Activated CD4-positive, alpha-beta T cell treated with anti-CD3 and anti-CD28 coated beads, Interleukin-2, Interleukin-4, amounts not matched to agents 100 ng/mL and 50 ng/mL, durations not matched to agents 16 hours and 8 hours (primary cell): ENCODE measurements at regions not wholly inside any gene's neighbourhood (a gene's known extent, or its start where the extent isn't known, plus 50 kb on each side); places are given as distances from the start of the nearest gene placed in this dataset.
A peak's percentile ranks its signal among the peaks of the same experiment; 100 is the strongest.
"Not testable (repeated sequence)": the region's sequence is repeated elsewhere in the genome, so short reads cannot be mapped to it uniquely, and the experiment has no call there.

Experiments
- DNase-seq: peaks from one replicate; pipeline ENCODE4 v3.0.0-alpha.2; 2020; ENCODE audit warnings: low spot score

GRCh38 chr3:159732172-159733111 lies 256.2 kb upstream of the IL12A start:
- DNase-seq, result no peak

- no peak for DNase-seq
Measured at GRCh38 chr3:159733194-159733860, 255.3 kb upstream of the IL12A start.

DNA sequence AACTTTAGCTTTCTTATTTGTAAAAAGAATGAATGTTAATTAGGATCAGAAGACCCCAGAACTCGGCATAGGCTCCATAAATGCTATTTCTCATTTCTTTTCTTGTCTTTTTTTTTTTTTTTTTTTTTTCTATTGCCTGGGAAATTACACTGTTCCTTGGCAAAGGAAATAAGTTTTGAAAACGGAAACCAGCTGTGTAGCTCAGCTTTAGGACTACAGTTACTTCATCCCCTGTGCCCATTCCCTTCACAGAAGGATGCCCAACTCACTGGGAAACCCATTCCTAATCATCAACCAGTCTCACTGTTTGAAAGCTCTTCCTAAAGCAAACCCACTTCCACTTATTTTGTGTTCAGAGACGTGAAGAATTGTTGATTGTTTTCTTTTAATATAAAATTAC lies 254.0 kb upstream of the IL12A start:
- no peak for DNase-seq

GRCh38 chr3:159739166-159739565 lies 249.5 kb upstream of the IL12A start:
- DNase-seq, result no peak

DNA sequence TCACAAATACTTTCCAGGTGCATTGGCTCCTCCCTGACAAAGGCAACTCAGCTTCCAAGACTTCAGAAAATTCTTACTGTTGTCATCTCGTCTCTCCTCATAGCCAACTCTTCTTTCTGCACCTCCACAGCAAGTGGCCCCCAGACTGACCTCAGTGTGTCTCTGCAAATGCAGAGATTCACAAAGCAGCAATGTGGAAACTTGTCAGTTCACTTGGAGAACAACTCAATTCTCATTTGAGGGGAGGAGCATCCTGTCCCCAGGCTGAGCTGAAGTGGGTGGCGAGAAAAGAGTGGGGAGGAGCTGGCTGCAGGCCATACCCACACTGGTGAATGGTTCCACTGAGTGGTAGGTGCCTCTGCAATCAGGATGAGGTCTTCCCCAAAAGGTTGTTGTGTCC lies 248.7 kb upstream of the IL12A start:
- DNase-seq, result no peak

- DNase-seq, result no peak
Measured at GRCh38 chr3:159741281-159741680, 247.4 kb upstream of the IL12A start.

- DNase-seq, result no peak
Measured at GRCh38 chr3:159748425-159748824, 240.2 kb upstream of the IL12A start.

GRCh38 chr3:159749406-159749805 lies 239.2 kb upstream of the IL12A start:
- no peak for DNase-seq

DNA sequence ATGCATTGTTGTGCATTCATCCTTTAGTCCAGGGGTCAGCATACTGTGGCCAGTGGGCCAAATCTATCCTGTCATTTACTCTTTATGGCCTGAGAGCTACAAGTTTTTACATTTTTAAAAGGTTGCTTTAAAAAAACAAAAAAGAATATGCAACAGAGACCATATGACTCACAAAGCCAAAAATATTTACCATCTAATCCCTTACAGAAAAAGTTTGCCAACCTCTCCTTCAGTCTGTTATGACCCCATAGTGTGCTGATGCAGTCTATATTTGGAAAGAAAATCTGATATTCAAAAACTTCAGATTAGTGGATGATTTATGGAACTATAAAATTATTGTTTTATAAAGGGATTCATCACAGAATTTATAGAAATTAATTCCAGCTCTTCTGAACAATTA lies 237.5 kb upstream of the IL12A start:
- DNase-seq, result no peak

GRCh38 chr3:159751752-159752151 lies 236.9 kb upstream of the IL12A start:
- no peak for DNase-seq

DNA sequence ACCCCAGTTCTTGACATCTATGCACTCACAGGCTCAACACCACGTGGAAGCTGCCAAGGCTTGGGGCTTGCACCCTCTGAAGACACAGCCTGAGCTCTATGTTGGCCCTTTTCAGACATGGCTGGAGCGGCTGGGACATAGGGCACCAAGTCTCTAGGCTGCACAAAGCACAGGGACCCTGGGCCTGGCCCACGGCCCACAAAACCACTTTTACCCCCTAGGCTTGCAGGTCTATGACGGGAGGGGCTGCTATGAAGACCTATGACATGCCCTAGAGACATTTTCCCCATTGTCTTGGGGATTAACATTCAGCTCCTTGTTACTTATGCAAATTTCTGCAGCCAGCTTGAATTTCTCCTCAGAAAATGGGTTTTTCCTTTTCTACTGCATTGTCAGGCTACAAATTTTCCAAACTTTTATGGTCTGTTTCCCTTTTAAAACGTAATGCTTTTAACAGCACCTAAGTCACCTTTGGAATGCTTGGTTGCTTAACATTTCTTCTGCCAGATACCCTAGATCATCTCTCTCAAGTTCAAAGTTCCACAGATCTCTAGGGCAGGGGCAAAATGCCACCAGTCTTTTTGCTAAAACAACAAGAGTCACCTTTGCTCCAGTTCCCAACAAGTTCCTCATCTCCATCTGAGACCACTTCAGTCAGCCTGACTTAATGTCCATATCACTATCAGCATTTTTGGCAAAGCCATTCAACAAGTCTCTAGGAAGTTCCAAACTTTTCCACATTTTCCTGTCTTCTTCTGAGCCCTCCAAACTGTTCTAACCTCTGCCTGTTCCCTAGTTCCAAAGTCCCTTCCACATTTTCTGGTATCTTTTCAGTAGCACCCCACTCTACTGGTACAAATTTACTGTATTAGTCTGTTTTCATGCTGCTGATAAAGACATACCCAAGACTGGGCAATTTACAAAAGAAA lies 232.1 kb upstream of the IL12A start:
- DNase-seq, result not testable (repeated sequence)

- DNase-seq, result no peak
Measured at GRCh38 chr3:159757341-159758060, 231.1 kb upstream of the IL12A start.

GRCh38 chr3:159760046-159760445 lies 228.6 kb upstream of the IL12A start:
- no peak for DNase-seq

- no peak for DNase-seq
Measured at GRCh38 chr3:159761369-159761768, 227.3 kb upstream of the IL12A start.

DNA sequence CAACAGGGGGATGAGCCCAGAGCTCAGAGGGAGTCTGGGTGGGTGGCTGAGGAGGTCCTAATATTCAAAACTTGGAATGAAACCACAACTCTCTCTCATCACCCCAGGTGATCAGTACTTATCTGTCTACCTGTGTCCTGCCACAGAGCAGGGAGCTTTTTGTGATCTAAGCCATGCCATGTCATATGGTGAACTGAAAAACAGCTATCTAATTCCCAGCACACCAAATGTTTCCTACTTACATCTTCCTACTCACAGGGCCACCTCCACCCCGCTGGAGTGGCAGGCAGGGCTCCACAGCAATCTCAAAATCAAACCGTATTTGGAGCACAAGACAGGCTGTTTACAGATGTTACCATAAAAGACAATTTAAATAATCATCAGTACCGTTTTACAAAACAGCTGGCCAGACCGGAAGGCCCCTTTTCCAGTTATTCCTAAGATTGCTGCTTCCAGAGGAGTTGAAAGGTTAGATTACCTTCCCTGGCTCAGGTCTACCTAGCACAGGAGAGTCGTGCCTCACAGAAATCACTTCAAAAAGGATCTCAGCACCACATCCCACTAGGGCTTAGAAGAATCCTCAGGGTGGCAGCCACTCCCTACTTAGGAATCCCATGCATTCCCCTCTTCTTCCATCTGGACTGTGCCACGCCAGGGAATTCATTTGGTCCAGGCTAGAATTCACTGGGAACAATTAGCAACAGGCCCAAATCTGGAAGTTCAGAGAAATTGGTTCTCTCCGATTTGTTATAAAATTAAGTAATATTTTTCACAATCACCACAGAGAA lies 226.6 kb upstream of the IL12A start:
- DNase-seq, result no peak

DNA sequence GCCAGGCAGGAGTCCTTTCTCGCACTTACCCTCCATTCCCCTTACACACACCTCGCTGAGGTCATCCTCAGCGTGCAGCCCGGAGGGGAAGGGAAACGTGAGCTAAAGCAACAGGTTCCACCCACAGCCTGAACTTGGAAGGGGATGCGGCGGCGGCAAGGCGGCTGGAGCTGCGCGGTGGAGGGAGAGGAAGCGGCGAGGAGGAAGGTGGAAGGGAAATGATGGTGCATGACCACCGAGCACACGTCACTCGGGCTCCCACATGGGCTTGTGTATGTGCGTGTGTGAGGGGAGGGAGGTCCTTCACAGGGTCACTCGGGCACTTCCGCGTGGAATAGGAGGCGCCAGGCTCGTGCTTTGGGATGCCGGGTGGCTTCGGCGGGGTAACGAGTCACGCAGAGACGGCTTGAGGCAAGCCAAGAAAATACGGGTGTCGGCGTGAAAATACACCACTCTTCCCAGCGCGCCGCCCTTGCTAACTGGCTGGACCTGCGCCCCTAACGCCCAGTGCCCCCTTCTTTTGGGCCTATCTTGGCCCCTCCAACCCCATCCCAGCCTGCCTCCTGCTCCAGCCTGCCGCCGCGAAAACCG lies 225.5 kb upstream of the IL12A start:
- DNase-seq, result peak; percentile 41

DNA sequence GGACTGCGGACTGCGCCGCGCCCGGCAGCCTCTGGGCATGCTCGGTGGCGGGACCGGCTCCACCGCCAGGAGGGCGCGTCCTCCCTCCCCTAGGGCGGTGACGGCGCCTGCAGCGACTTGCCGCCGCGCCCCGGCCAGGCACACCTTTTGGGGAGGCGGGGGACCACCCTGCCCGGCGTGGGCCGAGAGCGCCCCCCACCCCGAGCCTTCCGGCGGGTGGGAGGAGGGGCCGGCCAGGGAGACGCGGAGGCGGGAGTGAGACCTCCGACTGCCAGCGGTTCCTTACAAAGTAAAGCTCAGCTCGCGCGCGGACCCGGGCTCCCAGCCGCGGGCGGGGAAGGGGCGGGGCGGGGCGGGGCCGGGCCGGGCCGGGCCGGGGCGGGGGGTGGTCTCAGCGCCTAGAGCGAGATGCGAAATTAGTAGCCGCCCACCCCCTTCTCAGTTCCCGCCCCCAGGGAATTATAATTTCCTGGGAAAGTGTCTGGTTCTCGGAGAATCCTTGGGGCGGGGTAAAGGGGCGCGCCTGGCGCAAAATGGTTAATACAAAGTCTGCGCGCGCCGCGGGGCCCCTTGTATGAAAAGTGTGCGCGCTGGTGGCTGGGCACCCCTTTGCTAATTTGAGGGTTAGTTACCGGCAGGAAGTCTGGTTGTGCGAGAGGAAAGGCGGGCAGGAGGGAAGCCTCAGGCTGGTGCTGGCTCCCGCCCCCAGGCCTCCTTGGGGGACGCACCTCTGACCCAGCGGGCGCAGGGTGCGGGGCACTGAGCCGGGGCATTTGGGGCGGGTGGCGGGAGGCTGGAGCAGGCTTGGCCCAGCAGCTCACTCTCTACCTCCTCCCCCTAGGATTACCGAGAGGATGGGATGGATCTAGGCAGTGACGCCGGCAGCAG lies 224.8 kb upstream of the IL12A start:
- peak; percentile 47 for DNase-seq

- DNase-seq, result no peak
Measured at GRCh38 chr3:159764490-159765029, 224.1 kb upstream of the IL12A start.
